GM23338 (cell line): ENCODE measurements at regions not wholly inside any gene's neighbourhood (a gene's known extent, or its start where the extent isn't known, plus 50 kb on each side); places are given as distances from the start of the nearest gene placed in this dataset.

Experiments
- ATAC-seq: fragments of 200-7000 bp; cut with Tn5 transposase; 3 replicates; pipeline ENCODE4 v1.9.1; 2020
- DNase-seq: peaks from one replicate; pipeline ENCODE4 v3.0.0-alpha.2; 2015; ENCODE audit warnings: low spot score
- H2AFZ ChIP-seq: fragments of 200-600 bp; sonication (generic); 2 replicates; pipeline ENCODE4 v1.8.0; 2016; ENCODE audit warnings: antibody characterized with exemption, mild to moderate bottlenecking, moderate library complexity
- H3F3A ChIP-seq: fragments of 200-600 bp; sonication (generic); replicated peaks from 2 replicates; pipeline ENCODE4 v1.8.0; 2017; ENCODE audit warnings: antibody characterized with exemption, mixed run types, low read depth
- H3K27ac ChIP-seq: fragments of 200-600 bp; sonication (generic); 2 replicates; pipeline ENCODE4 v1.6.1; 2016; ENCODE audit warnings: low read depth
- H3K27me3 ChIP-seq: fragments of 200-600 bp; sonication (generic); 2 replicates; pipeline ENCODE4 v1.8.0; 2016; ENCODE audit warnings: mild to moderate bottlenecking, mixed run types, moderate library complexity; ENCODE audit not compliant: insufficient read depth
- H3K36me3 ChIP-seq: fragments of 200-600 bp; sonication (generic); 2 replicates; pipeline ENCODE4 v1.8.0; 2016; ENCODE audit warnings: mild to moderate bottlenecking; ENCODE audit not compliant: insufficient read depth
- H3K4me1 ChIP-seq: fragments of 200-600 bp; sonication (generic); 2 replicates; pipeline ENCODE4 v1.8.0; 2016; ENCODE audit warnings: mild to moderate bottlenecking, moderate library complexity; ENCODE audit not compliant: insufficient read depth
- H3K4me2 ChIP-seq: fragments of 200-600 bp; sonication (generic); 2 replicates; pipeline ENCODE4 v1.7.1; 2017; ENCODE audit warnings: mixed run types
- H3K4me3 ChIP-seq: fragments of 200-600 bp; sonication (generic); 2 replicates; pipeline ENCODE4 v1.6.1; 2016; ENCODE audit warnings: mixed run types
- H3K79me2 ChIP-seq: fragments of 200-600 bp; sonication (generic); replicated peaks from 2 replicates; pipeline ENCODE4 v1.8.0; 2017; ENCODE audit warnings: mild to moderate bottlenecking; ENCODE audit not compliant: insufficient read depth
- H3K9me2 ChIP-seq: fragments of 200-600 bp; sonication (generic); 2 replicates; pipeline ENCODE4 v1.8.0; 2017; ENCODE audit not compliant: insufficient read depth
- H4K20me1 ChIP-seq: fragments of 200-600 bp; sonication (generic); replicated peaks from 2 replicates; pipeline ENCODE4 v1.8.0; 2017; ENCODE audit warnings: mild to moderate bottlenecking; ENCODE audit not compliant: insufficient read depth
- H3K27ac Mint-ChIP-seq: 2 replicates; pipeline ENCODE4 v1.8.0; 2020; ENCODE audit warnings: inconsistent platforms, mild to moderate bottlenecking, moderate library complexity, mixed read lengths
- H3K27me3 Mint-ChIP-seq: 3 replicates; pipeline ENCODE4 v1.8.0; 2022; ENCODE audit warnings: low read depth, mild to moderate bottlenecking, moderate library complexity, mixed read lengths, inconsistent platforms; ENCODE audit not compliant: insufficient read depth, poor library complexity
- H3K36me3 Mint-ChIP-seq: 3 replicates; pipeline ENCODE4 v1.8.0; 2021; ENCODE audit warnings: low read depth, mild to moderate bottlenecking, inconsistent platforms, moderate library complexity, mixed read lengths
- H3K4me1 Mint-ChIP-seq: 3 replicates; pipeline ENCODE4 v1.8.0; 2020; ENCODE audit warnings: mild to moderate bottlenecking, inconsistent platforms, mixed read lengths
- H3K4me3 Mint-ChIP-seq: 3 replicates; pipeline ENCODE4 v1.8.0; 2021; ENCODE audit warnings: moderate library complexity, mild to moderate bottlenecking, inconsistent platforms, mixed read lengths
- H3K9me3 Mint-ChIP-seq: 3 replicates; pipeline ENCODE4 v1.8.0; 2020; ENCODE audit warnings: moderate library complexity, mild to moderate bottlenecking, inconsistent platforms, mixed read lengths
- CREB1 ChIP-seq: fragments of 250-450 bp; sonication (Bioruptor Pico); IDR thresholded peaks from 2 replicates; pipeline ENCODE4 v1.5.0; 2020; ENCODE audit warnings: low read depth, mild to moderate bottlenecking, moderate library complexity
- ETS1 ChIP-seq: IDR thresholded peaks from 2 replicates; pipeline ENCODE4 v1.6.1; 2016; ENCODE audit warnings: antibody characterized with exemption
- EZH2 ChIP-seq: fragments of 200-600 bp; sonication (generic); IDR thresholded peaks from one replicate; pipeline ENCODE4 v1.8.0; 2017; ENCODE audit warnings: antibody characterized with exemption, mild to moderate bottlenecking, low read depth; ENCODE audit not compliant: unreplicated experiment
- EZH2phosphoT487 ChIP-seq: fragments of 200-600 bp; sonication (generic); IDR thresholded peaks from one replicate; pipeline ENCODE4 v1.8.1; 2018; ENCODE audit warnings: antibody characterized with exemption; ENCODE audit not compliant: unreplicated experiment
- JUNB ChIP-seq: IDR thresholded peaks from one replicate; pipeline ENCODE4 v1.6.1; 2016; ENCODE audit warnings: antibody characterized with exemption; ENCODE audit not compliant: unreplicated experiment
- NANOG ChIP-seq: IDR thresholded peaks from 2 replicates; pipeline ENCODE4 v1.6.1; 2016; ENCODE audit warnings: antibody characterized with exemption, borderline replicate concordance
- POLR2AphosphoS5 ChIP-seq: IDR thresholded peaks from 2 replicates; pipeline ENCODE4 v1.6.1; 2016; ENCODE audit warnings: antibody characterized with exemption, low read depth
- STAT1 ChIP-seq: IDR thresholded peaks from one replicate; pipeline ENCODE4 v1.6.1; 2016; ENCODE audit warnings: antibody characterized with exemption; ENCODE audit not compliant: unreplicated experiment
- ZNF114 ChIP-seq: fragments of 250-450 bp; sonication (Bioruptor Pico); IDR thresholded peaks from 2 replicates; pipeline ENCODE4 v1.5.0; 2020; ENCODE audit warnings: mild to moderate bottlenecking, moderate library complexity
- ZNF331 ChIP-seq: fragments of 250-450 bp; sonication (Bioruptor Pico); IDR thresholded peaks from 2 replicates; pipeline ENCODE4 v1.5.0; 2020; ENCODE audit warnings: low read depth, mild to moderate bottlenecking, moderate library complexity
- TF ChIP-seq, protein P1 (sequence below), 2 experiments: fragments of 200-600 bp in 1 of 2; sonication (generic) in 1 of 2; conservative IDR thresholded peaks; 2 replicates each; pipeline versions ENCODE4 v1.5.1 to v1.6.1; 2016 to 2017; ENCODE audit warnings: antibody characterized with exemption in 2 of 2, low read depth in 2 of 2, mild to moderate bottlenecking in 2 of 2, moderate library complexity in 1 of 2
- TF ChIP-seq, protein P2 (sequence below): fragments of 250-450 bp; sonication (Bioruptor Pico); IDR thresholded peaks from 2 replicates; pipeline ENCODE4 v1.5.0; 2020; ENCODE audit warnings: mild to moderate bottlenecking, moderate library complexity
- TF ChIP-seq, protein P3 (sequence below): IDR thresholded peaks from one replicate; pipeline ENCODE4 v1.6.1; 2018; ENCODE audit warnings: antibody characterized with exemption; ENCODE audit not compliant: unreplicated experiment

GRCh38 chr22:27262361-27262760, 539.2 kb downstream of the MN1 start:
- H3K27me3 ChIP-seq: no peaks in the 10 kb centered on the region
- Mint-ChIP-seq H3K9me3 (peaks cover 10% of the 10 kb centered on the region), H3K4me3 (no peak overlapping the region), H3K36me3 (peaks cover 5% of the 10 kb centered on the region; the same call in 1 of the 3 replicates), H3K27me3 (peaks cover 8% of the 10 kb centered on the region), H3K4me1 (peaks cover 21% of the 10 kb centered on the region), H3K27ac (peak overlapping the region; percentile 75)
- H3K4me2 ChIP-seq: no peak overlapping the region
- H3K36me3 ChIP-seq: no peaks in the 10 kb centered on the region; the same call in 1 of the 2 replicates
- ATAC-seq (no peak), DNase-seq (no peak)
- 0 out of 2 replicates have a peak, but pooled peaks cover 3% of the 10 kb centered on the region for H3K9me2 ChIP-seq
- H3K4me1 ChIP-seq: peaks cover 11% of the 10 kb centered on the region
- no peaks in the 10 kb centered on the region for H3F3A ChIP-seq
- H3K4me3 ChIP-seq: no peak overlapping the region
- H2AFZ ChIP-seq: no peak overlapping the region; the same call in 1 of the 2 replicates
- TF ChIP-seq, protein P1, sequence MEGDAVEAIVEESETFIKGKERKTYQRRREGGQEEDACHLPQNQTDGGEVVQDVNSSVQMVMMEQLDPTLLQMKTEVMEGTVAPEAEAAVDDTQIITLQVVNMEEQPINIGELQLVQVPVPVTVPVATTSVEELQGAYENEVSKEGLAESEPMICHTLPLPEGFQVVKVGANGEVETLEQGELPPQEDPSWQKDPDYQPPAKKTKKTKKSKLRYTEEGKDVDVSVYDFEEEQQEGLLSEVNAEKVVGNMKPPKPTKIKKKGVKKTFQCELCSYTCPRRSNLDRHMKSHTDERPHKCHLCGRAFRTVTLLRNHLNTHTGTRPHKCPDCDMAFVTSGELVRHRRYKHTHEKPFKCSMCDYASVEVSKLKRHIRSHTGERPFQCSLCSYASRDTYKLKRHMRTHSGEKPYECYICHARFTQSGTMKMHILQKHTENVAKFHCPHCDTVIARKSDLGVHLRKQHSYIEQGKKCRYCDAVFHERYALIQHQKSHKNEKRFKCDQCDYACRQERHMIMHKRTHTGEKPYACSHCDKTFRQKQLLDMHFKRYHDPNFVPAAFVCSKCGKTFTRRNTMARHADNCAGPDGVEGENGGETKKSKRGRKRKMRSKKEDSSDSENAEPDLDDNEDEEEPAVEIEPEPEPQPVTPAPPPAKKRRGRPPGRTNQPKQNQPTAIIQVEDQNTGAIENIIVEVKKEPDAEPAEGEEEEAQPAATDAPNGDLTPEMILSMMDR (conservative IDR thresholded peaks at IDR 0.05; ENCODE audit: low read depth in 2 of 2): no peak
- TF ChIP-seq POLR2AphosphoS5 (no peak), CREB1 (CRISPR knock-in tag) (no peak), ZNF114 (CRISPR knock-in tag) (no peak), EZH2phosphoT487 (no peak), NANOG (no peak), ETS1 (no peak), STAT1 (no peak), JUNB (no peak), ZNF331 (no peak), EZH2 (no peak)
- TF ChIP-seq, protein P2, sequence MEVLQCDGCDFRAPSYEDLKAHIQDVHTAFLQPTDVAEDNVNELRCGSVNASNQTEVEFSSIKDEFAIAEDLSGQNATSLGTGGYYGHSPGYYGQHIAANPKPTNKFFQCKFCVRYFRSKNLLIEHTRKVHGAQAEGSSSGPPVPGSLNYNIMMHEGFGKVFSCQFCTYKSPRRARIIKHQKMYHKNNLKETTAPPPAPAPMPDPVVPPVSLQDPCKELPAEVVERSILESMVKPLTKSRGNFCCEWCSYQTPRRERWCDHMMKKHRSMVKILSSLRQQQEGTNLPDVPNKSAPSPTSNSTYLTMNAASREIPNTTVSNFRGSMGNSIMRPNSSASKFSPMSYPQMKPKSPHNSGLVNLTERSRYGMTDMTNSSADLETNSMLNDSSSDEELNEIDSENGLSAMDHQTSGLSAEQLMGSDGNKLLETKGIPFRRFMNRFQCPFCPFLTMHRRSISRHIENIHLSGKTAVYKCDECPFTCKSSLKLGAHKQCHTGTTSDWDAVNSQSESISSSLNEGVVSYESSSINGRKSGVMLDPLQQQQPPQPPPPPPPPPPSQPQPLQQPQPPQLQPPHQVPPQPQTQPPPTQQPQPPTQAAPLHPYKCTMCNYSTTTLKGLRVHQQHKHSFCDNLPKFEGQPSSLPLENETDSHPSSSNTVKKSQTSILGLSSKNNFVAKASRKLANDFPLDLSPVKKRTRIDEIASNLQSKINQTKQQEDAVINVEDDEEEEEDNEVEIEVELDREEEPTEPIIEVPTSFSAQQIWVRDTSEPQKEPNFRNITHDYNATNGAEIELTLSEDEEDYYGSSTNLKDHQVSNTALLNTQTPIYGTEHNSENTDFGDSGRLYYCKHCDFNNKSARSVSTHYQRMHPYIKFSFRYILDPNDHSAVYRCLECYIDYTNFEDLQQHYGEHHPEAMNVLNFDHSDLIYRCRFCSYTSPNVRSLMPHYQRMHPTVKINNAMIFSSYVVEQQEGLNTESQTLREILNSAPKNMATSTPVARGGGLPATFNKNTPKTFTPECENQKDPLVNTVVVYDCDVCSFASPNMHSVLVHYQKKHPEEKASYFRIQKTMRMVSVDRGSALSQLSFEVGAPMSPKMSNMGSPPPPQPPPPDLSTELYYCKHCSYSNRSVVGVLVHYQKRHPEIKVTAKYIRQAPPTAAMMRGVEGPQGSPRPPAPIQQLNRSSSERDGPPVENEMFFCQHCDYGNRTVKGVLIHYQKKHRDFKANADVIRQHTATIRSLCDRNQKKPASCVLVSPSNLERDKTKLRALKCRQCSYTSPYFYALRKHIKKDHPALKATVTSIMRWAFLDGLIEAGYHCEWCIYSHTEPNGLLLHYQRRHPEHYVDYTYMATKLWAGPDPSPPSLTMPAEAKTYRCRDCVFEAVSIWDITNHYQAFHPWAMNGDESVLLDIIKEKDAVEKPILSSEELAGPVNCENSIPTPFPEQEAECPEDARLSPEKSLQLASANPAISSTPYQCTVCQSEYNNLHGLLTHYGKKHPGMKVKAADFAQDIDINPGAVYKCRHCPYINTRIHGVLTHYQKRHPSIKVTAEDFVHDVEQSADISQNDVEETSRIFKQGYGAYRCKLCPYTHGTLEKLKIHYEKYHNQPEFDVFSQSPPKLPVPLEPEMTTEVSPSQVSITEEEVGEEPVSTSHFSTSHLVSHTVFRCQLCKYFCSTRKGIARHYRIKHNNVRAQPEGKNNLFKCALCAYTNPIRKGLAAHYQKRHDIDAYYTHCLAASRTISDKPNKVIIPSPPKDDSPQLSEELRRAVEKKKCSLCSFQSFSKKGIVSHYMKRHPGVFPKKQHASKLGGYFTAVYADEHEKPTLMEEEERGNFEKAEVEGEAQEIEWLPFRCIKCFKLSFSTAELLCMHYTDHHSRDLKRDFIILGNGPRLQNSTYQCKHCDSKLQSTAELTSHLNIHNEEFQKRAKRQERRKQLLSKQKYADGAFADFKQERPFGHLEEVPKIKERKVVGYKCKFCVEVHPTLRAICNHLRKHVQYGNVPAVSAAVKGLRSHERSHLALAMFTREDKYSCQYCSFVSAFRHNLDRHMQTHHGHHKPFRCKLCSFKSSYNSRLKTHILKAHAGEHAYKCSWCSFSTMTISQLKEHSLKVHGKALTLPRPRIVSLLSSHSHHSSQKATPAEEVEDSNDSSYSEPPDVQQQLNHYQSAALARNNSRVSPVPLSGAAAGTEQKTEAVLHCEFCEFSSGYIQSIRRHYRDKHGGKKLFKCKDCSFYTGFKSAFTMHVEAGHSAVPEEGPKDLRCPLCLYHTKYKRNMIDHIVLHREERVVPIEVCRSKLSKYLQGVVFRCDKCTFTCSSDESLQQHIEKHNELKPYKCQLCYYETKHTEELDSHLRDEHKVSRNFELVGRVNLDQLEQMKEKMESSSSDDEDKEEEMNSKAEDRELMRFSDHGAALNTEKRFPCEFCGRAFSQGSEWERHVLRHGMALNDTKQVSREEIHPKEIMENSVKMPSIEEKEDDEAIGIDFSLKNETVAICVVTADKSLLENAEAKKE (CRISPR knock-in tag): no peak
- TF ChIP-seq, protein P3, sequence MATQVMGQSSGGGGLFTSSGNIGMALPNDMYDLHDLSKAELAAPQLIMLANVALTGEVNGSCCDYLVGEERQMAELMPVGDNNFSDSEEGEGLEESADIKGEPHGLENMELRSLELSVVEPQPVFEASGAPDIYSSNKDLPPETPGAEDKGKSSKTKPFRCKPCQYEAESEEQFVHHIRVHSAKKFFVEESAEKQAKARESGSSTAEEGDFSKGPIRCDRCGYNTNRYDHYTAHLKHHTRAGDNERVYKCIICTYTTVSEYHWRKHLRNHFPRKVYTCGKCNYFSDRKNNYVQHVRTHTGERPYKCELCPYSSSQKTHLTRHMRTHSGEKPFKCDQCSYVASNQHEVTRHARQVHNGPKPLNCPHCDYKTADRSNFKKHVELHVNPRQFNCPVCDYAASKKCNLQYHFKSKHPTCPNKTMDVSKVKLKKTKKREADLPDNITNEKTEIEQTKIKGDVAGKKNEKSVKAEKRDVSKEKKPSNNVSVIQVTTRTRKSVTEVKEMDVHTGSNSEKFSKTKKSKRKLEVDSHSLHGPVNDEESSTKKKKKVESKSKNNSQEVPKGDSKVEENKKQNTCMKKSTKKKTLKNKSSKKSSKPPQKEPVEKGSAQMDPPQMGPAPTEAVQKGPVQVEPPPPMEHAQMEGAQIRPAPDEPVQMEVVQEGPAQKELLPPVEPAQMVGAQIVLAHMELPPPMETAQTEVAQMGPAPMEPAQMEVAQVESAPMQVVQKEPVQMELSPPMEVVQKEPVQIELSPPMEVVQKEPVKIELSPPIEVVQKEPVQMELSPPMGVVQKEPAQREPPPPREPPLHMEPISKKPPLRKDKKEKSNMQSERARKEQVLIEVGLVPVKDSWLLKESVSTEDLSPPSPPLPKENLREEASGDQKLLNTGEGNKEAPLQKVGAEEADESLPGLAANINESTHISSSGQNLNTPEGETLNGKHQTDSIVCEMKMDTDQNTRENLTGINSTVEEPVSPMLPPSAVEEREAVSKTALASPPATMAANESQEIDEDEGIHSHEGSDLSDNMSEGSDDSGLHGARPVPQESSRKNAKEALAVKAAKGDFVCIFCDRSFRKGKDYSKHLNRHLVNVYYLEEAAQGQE: no peak
- H3K79me2 ChIP-seq: no peaks in the 10 kb centered on the region
- no peaks in the 10 kb centered on the region for H4K20me1 ChIP-seq
- no peak overlapping the region for H3K27ac ChIP-seq
